K562 (cell line): ENCODE measurements at regions not wholly inside any gene's neighbourhood (a gene's known extent, or its start where the extent isn't known, plus 50 kb on each side); places are given as distances from the start of the nearest gene placed in this dataset.

Source experiments
- ATAC-seq: fragments of 200-7000 bp; cut with Tn5 transposase; 3 replicates; pipeline ENCODE4 v1.9.1; 2020; ENCODE audit warnings: moderate library complexity
- BruUV-seq: library from RNA; stranded (reverse); fragments of 400-500 nt; replicated peaks from 2 replicates; lab custom pipeline; 2021; lab: Mats Ljungman, UMichigan
- CTCF ChIA-PET: fragments of 300-600 bp; formaldehyde crosslinking; extraction: SDS; loops from one replicate; lab custom pipeline; 2021; ENCODE audit warnings: low intra/inter-chr PET ratio; lab: Yijun Ruan, JAX
- POLR2A ChIA-PET: fragments of 300-600, 350-650 bp; sonication (Branson Sonifier 250); formaldehyde crosslinking; extraction: SDS; loops from one replicate; lab custom pipeline; 2021; ENCODE audit warnings: antibody characterized with exemption, inconsistent platforms; lab: Yijun Ruan, JAX
- DNase-seq, 4 experiments: peaks; one replicate each; pipeline versions ENCODE4 v3.0.0 to v3.0.0-alpha.2; 2011 to 2018; ENCODE audit warnings: low spot score in 3 of 4, mixed read lengths in 3 of 4; ENCODE audit errors: extremely low read depth in 1 of 4
- FAIRE-seq: peaks from 2 replicates; lab custom pipeline; 2011; peaks lifted over from hg19 to GRCh38; lab: Jason Lieb, UNC
- H2AFZ ChIP-seq: 2 replicates; pipeline ENCODE4 v1.6.0; 2011; ENCODE audit warnings: low read depth, low read length, control low read depth, inconsistent platforms
- H3K27ac ChIP-seq: fragments of 200-600 bp; 3 replicates; pipeline ENCODE4 v1.8.0; 2011; ENCODE audit warnings: low read depth, mild to moderate bottlenecking, control low read depth, inconsistent platforms, low read length, moderate library complexity, mixed read lengths; ENCODE audit errors: extremely low read depth
- H3K27me3 ChIP-seq, 2 experiments: fragments of 300-600 bp in 1 of 2; 2 replicates in 1 of 2; 3 replicates in 1 of 2; pipeline versions ENCODE4 v1.6.0 to v1.8.0; 2011; ENCODE audit warnings: inconsistent platforms in 2 of 2, low read length in 2 of 2, mild to moderate bottlenecking in 1 of 2, mixed read lengths in 1 of 2, moderate library complexity in 1 of 2; ENCODE audit not compliant: control insufficient read depth in 2 of 2, insufficient read depth in 2 of 2
- H3K36me3 ChIP-seq: fragments of 300-600 bp; 3 replicates; pipeline ENCODE4 v1.8.0; 2011; ENCODE audit warnings: mild to moderate bottlenecking, low read length, inconsistent platforms; ENCODE audit not compliant: control insufficient read depth, insufficient read depth
- H3K4me1 ChIP-seq, 2 experiments: fragments of 200-600 bp in 1 of 2; replicated peaks in 1 of 2; 2 replicates in 1 of 2; 3 replicates in 1 of 2; pipeline versions ENCODE4 v1.5.1 to v1.8.0; 2011; ENCODE audit warnings: inconsistent platforms in 2 of 2, low read length in 2 of 2, mild to moderate bottlenecking in 1 of 2, mixed read lengths in 1 of 2, moderate library complexity in 1 of 2; ENCODE audit not compliant: control insufficient read depth in 2 of 2, insufficient read depth in 2 of 2
- H3K4me2 ChIP-seq: 2 replicates; pipeline ENCODE4 v1.6.1; 2011; ENCODE audit warnings: low read length, control low read depth, inconsistent platforms, mixed read lengths; ENCODE audit not compliant: insufficient read depth
- H3K4me3 ChIP-seq: fragments of 200-600 bp; sonication (generic), shearing (Covaris generic); 2 replicates; pipeline ENCODE4 v1.5.1; 2016; ENCODE audit warnings: control low read depth, inconsistent platforms
- H3K79me2 ChIP-seq: fragments of 200-600 bp; 3 replicates; pipeline ENCODE4 v1.8.0; 2011; ENCODE audit warnings: low read length, inconsistent platforms; ENCODE audit not compliant: control insufficient read depth, insufficient read depth
- H3K9ac ChIP-seq, 2 experiments: 2 replicates each; pipeline versions ENCODE4 v1.6.0 to v1.6.1; 2011; ENCODE audit warnings: low read depth in 2 of 2, low read length in 2 of 2, control low read depth in 1 of 2, inconsistent platforms in 1 of 2, mild to moderate bottlenecking in 1 of 2, mixed read lengths in 1 of 2; ENCODE audit not compliant: insufficient read depth in 1 of 2
- H3K9me1 ChIP-seq: one replicate; pipeline ENCODE4 v1.6.0; 2011; ENCODE audit warnings: inconsistent platforms, mild to moderate bottlenecking, low read length, moderate library complexity; ENCODE audit not compliant: control insufficient read depth, insufficient read depth
- H3K9me3 ChIP-seq: replicated peaks from 2 replicates; pipeline ENCODE4 v1.5.1; 2011; ENCODE audit warnings: low read depth, low read length, inconsistent platforms; ENCODE audit not compliant: control insufficient read depth, insufficient read depth
- H4K20me1 ChIP-seq: replicated peaks from 2 replicates; pipeline ENCODE4 v1.6.1; 2011; ENCODE audit warnings: low read length, inconsistent platforms, mixed read lengths; ENCODE audit not compliant: control insufficient read depth, insufficient read depth
- ARHGAP35 ChIP-seq: fragments of 450-650 bp; IDR thresholded peaks from 2 replicates; pipeline ENCODE4 v1.6.1; 2018; ENCODE audit not compliant: partially characterized antibody
- ASH1L ChIP-seq: fragments of 450-650 bp; IDR thresholded peaks from 2 replicates; pipeline ENCODE4 v1.6.1; 2018; ENCODE audit warnings: borderline replicate concordance, mild to moderate bottlenecking, low read depth; ENCODE audit not compliant: partially characterized antibody
- CREB1 ChIP-seq, 2 experiments: sonication (generic) in 1 of 2; formaldehyde crosslinking in 1 of 2; IDR thresholded peaks; 2 replicates each; pipeline versions ENCODE4 v1.6.1 to v1.8.0; 2012 to 2022; ENCODE audit warnings: inconsistent platforms in 1 of 2, mild to moderate bottlenecking in 1 of 2, missing genetic modification reagents in 1 of 2, moderate library complexity in 1 of 2
- HNRNPLL ChIP-seq: fragments of 200-400 bp; formaldehyde crosslinking; IDR thresholded peaks from 2 replicates; pipeline ENCODE4 v1.6.1; 2017; ENCODE audit warnings: low read length, low read depth, mild to moderate bottlenecking; ENCODE audit not compliant: poor library complexity, severe bottlenecking
- MCM5 ChIP-seq: fragments of 450-650 bp; IDR thresholded peaks from 2 replicates; pipeline ENCODE4 v1.6.1; 2016; ENCODE audit warnings: low read depth
- NFE2L1 ChIP-seq: fragments of 450-650 bp; IDR thresholded peaks from 2 replicates; pipeline ENCODE4 v1.6.1; 2016; ENCODE audit warnings: missing genetic modification characterization, low read depth, mild to moderate bottlenecking, missing compliant biosample characterization, moderate library complexity, borderline replicate concordance
- PHB ChIP-seq: fragments of 250-450 bp; sonication (Bioruptor Pico); IDR thresholded peaks from 2 replicates; pipeline ENCODE4 v1.5.0; 2021
- PTRF ChIP-seq: fragments of 450-650 bp; IDR thresholded peaks from 2 replicates; pipeline ENCODE4 v1.6.1; 2016; ENCODE audit warnings: mild to moderate bottlenecking, missing genetic modification characterization, missing compliant biosample characterization
- RAD51 ChIP-seq: fragments of 450-650 bp; IDR thresholded peaks from 2 replicates; pipeline ENCODE4 v1.7.1; 2016; ENCODE audit warnings: low read depth, mild to moderate bottlenecking, borderline replicate concordance
- SMARCC2 ChIP-seq: fragments of 450-650 bp; IDR thresholded peaks from 2 replicates; pipeline ENCODE4 v1.6.1; 2017; ENCODE audit warnings: antibody characterized with exemption, moderate library complexity, mild to moderate bottlenecking, low read depth
- SOX6 ChIP-seq: fragments of 450-650 bp; IDR thresholded peaks from 2 replicates; pipeline ENCODE4 v1.6.1; 2014; ENCODE audit warnings: mild to moderate bottlenecking
- SPI1 ChIP-seq: IDR thresholded peaks from 2 replicates; pipeline ENCODE4 v1.6.1; 2011; ENCODE audit warnings: low read depth, low read length, control low read depth, borderline replicate concordance
- STAT5A ChIP-seq: IDR thresholded peaks from 2 replicates; pipeline ENCODE4 v1.6.1; 2012; ENCODE audit warnings: low read length, inconsistent platforms, borderline replicate concordance
- TRIM24 ChIP-seq, 2 experiments: fragments of 450-650 bp; IDR thresholded peaks; 2 replicates each; pipeline ENCODE4 v1.6.1; 2016
- ZC3H4 ChIP-seq: sonication (generic); formaldehyde crosslinking; IDR thresholded peaks from 2 replicates; pipeline ENCODE4 v1.9.0; 2021; ENCODE audit warnings: missing genetic modification reagents, borderline replicate concordance
- ZKSCAN1 ChIP-seq: fragments of 150-350 bp; IDR thresholded peaks from 2 replicates; pipeline ENCODE4 v1.6.1; 2016; ENCODE audit warnings: low read depth, low read length
- in situ Hi-C: fragments of 300-500 bp; cut with MboI; formaldehyde crosslinking; loops from 4 replicates; pipeline ENCODE4 v1.15.0; 2018; ENCODE audit warnings: inconsistent platforms, mixed read lengths
- intact Hi-C: fragments of 100-400 bp; cut with micrococcal nuclease; formaldehyde crosslinking; loops from 2 replicates; pipeline ENCODE4 v1.14.2; 2022
- TF ChIP-seq, protein P1 (sequence below), 2 experiments: fragments of 150-350 bp in 1 of 2; IDR thresholded peaks; 2 replicates each; pipeline ENCODE4 v1.6.1; 2012 to 2016; ENCODE audit warnings: low read depth in 2 of 2, low read length in 2 of 2, mild to moderate bottlenecking in 1 of 2, moderate library complexity in 1 of 2
- TF ChIP-seq, protein P2 (sequence below): sonication (generic); formaldehyde crosslinking; IDR thresholded peaks from 2 replicates; pipeline ENCODE4 v1.8.0; 2022; ENCODE audit warnings: mild to moderate bottlenecking, low read depth, missing genetic modification reagents

DNA sequence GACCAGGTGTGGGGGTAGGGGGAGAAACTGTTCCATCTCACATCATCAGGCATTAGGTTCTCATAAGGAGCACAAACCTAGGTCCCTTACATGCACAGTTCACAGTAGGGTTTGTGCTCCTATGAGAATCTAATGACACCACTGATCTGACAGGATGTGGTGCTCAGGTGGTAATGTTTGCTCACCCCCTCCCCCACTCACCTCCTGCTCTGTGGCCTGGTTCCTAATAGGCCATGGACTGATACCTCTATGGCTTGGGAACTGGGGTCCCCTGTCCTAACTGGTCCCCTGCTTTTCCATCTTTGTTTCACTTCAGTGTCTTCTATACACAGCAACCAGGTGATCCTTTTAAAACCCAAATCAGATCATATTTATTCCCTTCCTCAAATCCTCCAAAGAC, 267.8 kb downstream of the TNS1 start:
- in situ Hi-C loops: no loop called here
- no peak overlapping the region for H2AFZ ChIP-seq
- FAIRE-seq (no peak), DNase-seq (no peak)
- ChIA-PET CTCF (no interaction called here), POLR2A (interaction anchor here (0.7 kb wide), 1 partner anchor 252 kb away, joined by 3 read pairs; no protein-coding TSS in a partner anchor)
- no peak overlapping the region for H3K4me2 ChIP-seq
- TF ChIP-seq SOX6 (no peak), HNRNPLL (no peak), NFE2L1 (tag) (no peak), STAT5A (no peak), SMARCC2 (no peak), PTRF (tag) (no peak), ASH1L (no peak), TRIM24 (IDR thresholded peaks at IDR 0.05) (no peak), PHB (CRISPR knock-in tag) (no peak), SPI1 (no peak), ZKSCAN1 (no peak), CREB1 (IDR thresholded peaks at IDR 0.05) (no peak), CREB1 (CRISPR knock-in tag; IDR thresholded peaks at IDR 0.05) (no peak), MCM5 (no peak), RAD51 (no peak), ARHGAP35 (no peak), ZC3H4 (CRISPR knock-in tag) (no peak)
- TF ChIP-seq, protein P1, sequence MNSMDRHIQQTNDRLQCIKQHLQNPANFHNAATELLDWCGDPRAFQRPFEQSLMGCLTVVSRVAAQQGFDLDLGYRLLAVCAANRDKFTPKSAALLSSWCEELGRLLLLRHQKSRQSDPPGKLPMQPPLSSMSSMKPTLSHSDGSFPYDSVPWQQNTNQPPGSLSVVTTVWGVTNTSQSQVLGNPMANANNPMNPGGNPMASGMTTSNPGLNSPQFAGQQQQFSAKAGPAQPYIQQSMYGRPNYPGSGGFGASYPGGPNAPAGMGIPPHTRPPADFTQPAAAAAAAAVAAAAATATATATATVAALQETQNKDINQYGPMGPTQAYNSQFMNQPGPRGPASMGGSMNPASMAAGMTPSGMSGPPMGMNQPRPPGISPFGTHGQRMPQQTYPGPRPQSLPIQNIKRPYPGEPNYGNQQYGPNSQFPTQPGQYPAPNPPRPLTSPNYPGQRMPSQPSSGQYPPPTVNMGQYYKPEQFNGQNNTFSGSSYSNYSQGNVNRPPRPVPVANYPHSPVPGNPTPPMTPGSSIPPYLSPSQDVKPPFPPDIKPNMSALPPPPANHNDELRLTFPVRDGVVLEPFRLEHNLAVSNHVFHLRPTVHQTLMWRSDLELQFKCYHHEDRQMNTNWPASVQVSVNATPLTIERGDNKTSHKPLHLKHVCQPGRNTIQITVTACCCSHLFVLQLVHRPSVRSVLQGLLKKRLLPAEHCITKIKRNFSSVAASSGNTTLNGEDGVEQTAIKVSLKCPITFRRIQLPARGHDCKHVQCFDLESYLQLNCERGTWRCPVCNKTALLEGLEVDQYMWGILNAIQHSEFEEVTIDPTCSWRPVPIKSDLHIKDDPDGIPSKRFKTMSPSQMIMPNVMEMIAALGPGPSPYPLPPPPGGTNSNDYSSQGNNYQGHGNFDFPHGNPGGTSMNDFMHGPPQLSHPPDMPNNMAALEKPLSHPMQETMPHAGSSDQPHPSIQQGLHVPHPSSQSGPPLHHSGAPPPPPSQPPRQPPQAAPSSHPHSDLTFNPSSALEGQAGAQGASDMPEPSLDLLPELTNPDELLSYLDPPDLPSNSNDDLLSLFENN (IDR thresholded peaks at IDR 0.05; ENCODE audit: low read depth in 2 of 2, low read length in 2 of 2): no peak
- TF ChIP-seq, protein P2, sequence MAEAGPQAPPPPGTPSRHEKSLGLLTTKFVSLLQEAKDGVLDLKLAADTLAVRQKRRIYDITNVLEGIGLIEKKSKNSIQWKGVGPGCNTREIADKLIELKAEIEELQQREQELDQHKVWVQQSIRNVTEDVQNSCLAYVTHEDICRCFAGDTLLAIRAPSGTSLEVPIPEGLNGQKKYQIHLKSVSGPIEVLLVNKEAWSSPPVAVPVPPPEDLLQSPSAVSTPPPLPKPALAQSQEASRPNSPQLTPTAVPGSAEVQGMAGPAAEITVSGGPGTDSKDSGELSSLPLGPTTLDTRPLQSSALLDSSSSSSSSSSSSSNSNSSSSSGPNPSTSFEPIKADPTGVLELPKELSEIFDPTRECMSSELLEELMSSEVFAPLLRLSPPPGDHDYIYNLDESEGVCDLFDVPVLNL: no peak
- TF ChIP-seq, all 486 proteins: peak for 0
- Histone ChIP-seq H3K27ac (no peak overlapping the region), H3K79me2 (no peaks in the 10 kb centered on the region), H3K36me3 (no peaks in the 10 kb centered on the region), H3K9ac (no peak overlapping the region), H3K4me1 (0 out of 5 replicates have a peak, but pooled peaks cover 0 to 2% of the 10 kb centered on the region in 2 experiments), H3K27me3 (no peaks in the 10 kb centered on the region; a peak in 1 of 5 replicates), H3K4me3 (no peak overlapping the region), H3K9me1 (no peaks in the 10 kb centered on the region), H3K9me3 (no peaks in the 10 kb centered on the region), H4K20me1 (no peaks in the 10 kb centered on the region)
- no peak for ATAC-seq
- BruUV-seq: no TSS peak
- intact Hi-C loops: no loop called here
